Fibroblast of villous mesenchyme (primary cell): ENCODE measurements at regions not wholly inside any gene's neighbourhood (a gene's known extent, or its start where the extent isn't known, plus 50 kb on each side); places are given as distances from the start of the nearest gene placed in this dataset.

Experiments
- DNase-seq: peaks from one replicate; pipeline ENCODE4 v3.0.0-alpha.2; 2010; ENCODE audit warnings: low read depth
- H3K4me3 ChIP-seq: 2 replicates; pipeline ENCODE4 v1.5.1; 2011; ENCODE audit warnings: low read depth, mild to moderate bottlenecking, low read length
- TF ChIP-seq, protein P1 (sequence below): IDR thresholded peaks from 2 replicates; pipeline ENCODE4 v1.5.1; 2012; ENCODE audit warnings: low read depth, mild to moderate bottlenecking, low read length; ENCODE audit not compliant: insufficient read depth

- no peak for DNase-seq
- TF ChIP-seq, protein P1, sequence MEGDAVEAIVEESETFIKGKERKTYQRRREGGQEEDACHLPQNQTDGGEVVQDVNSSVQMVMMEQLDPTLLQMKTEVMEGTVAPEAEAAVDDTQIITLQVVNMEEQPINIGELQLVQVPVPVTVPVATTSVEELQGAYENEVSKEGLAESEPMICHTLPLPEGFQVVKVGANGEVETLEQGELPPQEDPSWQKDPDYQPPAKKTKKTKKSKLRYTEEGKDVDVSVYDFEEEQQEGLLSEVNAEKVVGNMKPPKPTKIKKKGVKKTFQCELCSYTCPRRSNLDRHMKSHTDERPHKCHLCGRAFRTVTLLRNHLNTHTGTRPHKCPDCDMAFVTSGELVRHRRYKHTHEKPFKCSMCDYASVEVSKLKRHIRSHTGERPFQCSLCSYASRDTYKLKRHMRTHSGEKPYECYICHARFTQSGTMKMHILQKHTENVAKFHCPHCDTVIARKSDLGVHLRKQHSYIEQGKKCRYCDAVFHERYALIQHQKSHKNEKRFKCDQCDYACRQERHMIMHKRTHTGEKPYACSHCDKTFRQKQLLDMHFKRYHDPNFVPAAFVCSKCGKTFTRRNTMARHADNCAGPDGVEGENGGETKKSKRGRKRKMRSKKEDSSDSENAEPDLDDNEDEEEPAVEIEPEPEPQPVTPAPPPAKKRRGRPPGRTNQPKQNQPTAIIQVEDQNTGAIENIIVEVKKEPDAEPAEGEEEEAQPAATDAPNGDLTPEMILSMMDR, result no peak
- H3K4me3 ChIP-seq, result no peak overlapping the region
Measured at GRCh38 chr5:136482206-136482605, 116.9 kb upstream of the TRPC7 start.

DNA sequence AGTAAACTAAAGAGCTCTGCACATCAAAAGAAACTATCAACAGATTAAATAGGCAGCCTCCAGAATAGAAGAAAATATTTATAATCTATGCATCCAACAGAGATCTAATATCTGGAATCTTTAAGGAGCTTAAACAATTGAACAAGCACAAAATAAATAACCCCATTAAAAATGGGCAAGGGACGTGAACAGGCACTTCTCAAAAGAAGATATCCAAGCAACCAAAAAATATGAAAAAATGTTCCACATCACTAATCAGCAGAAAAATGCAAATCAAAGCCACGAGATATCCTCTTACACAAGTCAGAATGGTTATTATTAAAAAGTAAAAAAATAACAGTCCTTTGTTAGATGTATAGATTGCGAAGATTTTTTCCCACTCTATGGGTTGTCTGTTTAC lies 109.1 kb upstream of the TRPC7 start:
- TF ChIP-seq, protein P1, result no peak
- H3K4me3 ChIP-seq, result no peak overlapping the region
- DNase-seq, result no peak

- no peak for DNase-seq
- TF ChIP-seq, protein P1, result no peak
- H3K4me3 ChIP-seq, result peak overlapping the region; percentile 57
Measured at GRCh38 chr5:136467632-136468031, 102.3 kb upstream of the TRPC7 start.

DNA sequence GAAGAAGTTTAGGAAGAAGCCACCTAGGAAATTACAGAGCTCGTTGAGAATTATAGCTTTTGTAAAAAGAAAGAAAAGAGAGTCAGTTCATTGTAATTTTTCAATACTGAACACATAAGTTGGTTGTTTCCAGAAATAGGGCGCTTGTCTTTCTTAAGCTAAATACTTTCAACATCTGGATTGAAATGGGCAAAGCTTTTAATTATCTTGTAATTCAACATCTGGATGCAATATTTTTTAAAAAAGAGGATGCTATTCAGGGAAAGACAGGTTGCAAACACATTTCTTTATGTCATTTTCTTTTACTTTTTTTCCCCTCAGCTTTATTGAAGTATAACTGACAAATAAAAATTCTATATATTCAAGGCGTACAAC lies 100.7 kb upstream of the TRPC7 start:
- TF ChIP-seq, protein P1, result no peak
- DNase-seq, result no peak
- no peak overlapping the region for H3K4me3 ChIP-seq

GRCh38 chr5:136458481-136458880 lies 93.1 kb upstream of the TRPC7 start:
- TF ChIP-seq, protein P1, result no peak
- H3K4me3 ChIP-seq, result no peak overlapping the region
- no peak for DNase-seq

DNA sequence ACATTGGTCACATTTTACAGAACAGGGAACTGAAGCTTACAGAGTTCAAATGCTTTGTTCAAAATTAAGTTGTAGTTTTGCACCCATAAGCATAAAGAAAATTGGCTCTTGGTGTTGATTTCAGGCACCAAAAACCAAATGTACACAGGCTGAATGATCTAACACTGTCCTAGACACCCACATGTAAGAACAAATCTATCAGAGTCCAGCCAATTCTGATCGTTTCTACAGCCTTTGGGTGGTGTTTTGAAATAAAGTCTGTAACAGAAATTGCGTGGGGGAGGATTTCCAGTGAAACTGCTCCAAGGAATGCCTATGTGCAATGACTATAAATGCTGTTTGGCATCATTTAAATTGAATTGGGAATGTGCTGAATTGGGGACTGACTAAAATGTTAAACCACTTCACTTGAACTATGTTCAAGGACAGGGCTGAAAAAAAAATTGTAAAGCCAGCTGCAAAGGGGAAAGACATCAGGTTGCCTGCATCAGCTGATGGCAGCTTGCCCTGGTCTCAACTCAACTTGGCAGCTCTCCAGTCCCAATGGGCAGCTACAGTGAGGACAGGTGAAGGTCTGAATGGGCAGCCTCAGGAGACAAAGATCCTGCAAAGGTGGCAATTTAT lies 92.2 kb upstream of the TRPC7 start:
- no peak overlapping the region for H3K4me3 ChIP-seq
- DNase-seq, result no peak
- TF ChIP-seq, protein P1, result no peak

- no peak overlapping the region for H3K4me3 ChIP-seq
- DNase-seq, result no peak
- TF ChIP-seq, protein P1, result no peak
Measured at GRCh38 chr5:136455409-136455808, 90.1 kb upstream of the TRPC7 start.
